Pancreas (tissue), 10 donors: ENCODE measurements at regions not wholly inside any gene's neighbourhood (a gene's known extent, or its start where the extent isn't known, plus 50 kb on each side); places are given as distances from the start of the nearest gene placed in this dataset.
"Not testable (repeated sequence)": the region's sequence is repeated elsewhere in the genome, so short reads cannot be mapped to it uniquely, and the experiment has no call there.

Experiments used
- ATAC-seq, 4 donors: fragments of 200-7000 bp; cut with Tn5 transposase; one replicate each; pipeline versions ENCODE4 v1.8.0 to v1.9.1; 2020; ENCODE audit warnings: mild to moderate bottlenecking in 4 of 4, moderate library complexity in 4 of 4
- DNase-seq, 6 donors: peaks; one replicate each; pipeline ENCODE4 v3.0.0-alpha.2; 2020
- FAIRE-seq: peaks from 2 replicates; lab custom pipeline; 2012; peaks lifted over from hg19 to GRCh38; lab: Jason Lieb, UNC
- H3K27ac ChIP-seq, 4 donors: fragments of 200-600 bp; sonication (generic); 1 replicate in 3 of 4; 2 replicates in 1 of 4; pipeline versions ENCODE4 v1.5.0 to v1.8.0; 2020
- H3K27me3 ChIP-seq, 4 donors: fragments of 200-600 bp; one replicate each; pipeline ENCODE4 v1.8.0; 2021
- H3K36me3 ChIP-seq, 3 donors: fragments of 200-600 bp; sonication (generic) in 1 of 3; one replicate each; pipeline versions ENCODE4 v1.5.0 to v1.8.0; 2020 to 2021
- H3K4me1 ChIP-seq, 3 donors: fragments of 200-600 bp; one replicate each; pipeline ENCODE4 v1.8.0; 2021
- H3K4me3 ChIP-seq, 4 donors: fragments of 200-600 bp; sonication (generic) in 2 of 4; one replicate each; pipeline versions ENCODE4 v1.5.0 to v1.8.0; 2020 to 2021
- H3K9me3 ChIP-seq, 4 donors: fragments of 200-600 bp; one replicate each; pipeline ENCODE4 v1.8.0; 2021
- WGBS, 2 donors: extraction: QIAGEN DNeasy Blood & Tissue Kit; methylation state at CpG; one replicate each; pipeline ENCODE4 v1.1.7; 2013; 5-methylcytosine and 5-hydroxymethylcytosine counted together
- intact Hi-C, 3 donors: fragments of 100-400 bp; cut with DNase I; formaldehyde crosslinking; loops; one replicate each; pipeline versions ENCODE4 v1.11.1 to v1.14.2; 2022
- TF ChIP-seq, protein P1 (sequence below), 4 donors: fragments of 200-600 bp; sonication (generic) in 3 of 4; IDR thresholded peaks; one replicate each; pipeline versions ENCODE4 v1.5.0 to v1.8.0; 2021; ENCODE audit warnings: antibody characterized with exemption in 4 of 4
- donor health status: healthy with polysubstance abuse.
- donor health status: DM: no; HTN: no; CAD: no; lungs with moderate emphysema.
- donor health status: DM: no; HTN: no; CAD: no.
- donor health status: control.
- donor health status: control.
- donor health status: Bipolar disorder and iron deficiency.
- donor health status: DM: yes; HTN: yes; CAD: no.
- donor health status: DM: no; HTN: no; CAD: no.
- donor health status: DM: no; HTN: no; CAD: no.
- donor health status: DM: yes; HTN: yes; CAD: no.

DNA sequence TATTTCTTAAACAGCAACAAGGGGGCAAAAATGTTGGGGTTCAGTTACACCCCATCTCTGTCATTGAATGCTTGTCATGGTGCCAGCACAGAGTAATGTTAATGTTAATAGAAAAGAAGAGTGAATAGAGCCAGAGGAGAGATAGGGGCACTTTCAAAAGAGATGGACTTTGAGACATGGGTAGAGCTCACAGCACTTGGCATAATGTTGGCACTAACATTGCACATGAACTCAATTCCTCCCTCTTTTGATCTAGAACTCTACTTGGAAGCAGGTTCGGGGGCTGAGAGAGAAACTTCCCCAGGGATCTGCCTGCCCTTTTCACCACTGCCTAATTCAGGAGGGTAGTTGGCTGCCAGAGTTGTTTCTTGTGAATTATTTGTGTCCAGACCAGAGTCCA lies 188.0 kb upstream of the ADRA1D start:
- ATAC-seq (no peak), FAIRE-seq (no peak), DNase-seq (no peak)
- TF ChIP-seq, protein P1, sequence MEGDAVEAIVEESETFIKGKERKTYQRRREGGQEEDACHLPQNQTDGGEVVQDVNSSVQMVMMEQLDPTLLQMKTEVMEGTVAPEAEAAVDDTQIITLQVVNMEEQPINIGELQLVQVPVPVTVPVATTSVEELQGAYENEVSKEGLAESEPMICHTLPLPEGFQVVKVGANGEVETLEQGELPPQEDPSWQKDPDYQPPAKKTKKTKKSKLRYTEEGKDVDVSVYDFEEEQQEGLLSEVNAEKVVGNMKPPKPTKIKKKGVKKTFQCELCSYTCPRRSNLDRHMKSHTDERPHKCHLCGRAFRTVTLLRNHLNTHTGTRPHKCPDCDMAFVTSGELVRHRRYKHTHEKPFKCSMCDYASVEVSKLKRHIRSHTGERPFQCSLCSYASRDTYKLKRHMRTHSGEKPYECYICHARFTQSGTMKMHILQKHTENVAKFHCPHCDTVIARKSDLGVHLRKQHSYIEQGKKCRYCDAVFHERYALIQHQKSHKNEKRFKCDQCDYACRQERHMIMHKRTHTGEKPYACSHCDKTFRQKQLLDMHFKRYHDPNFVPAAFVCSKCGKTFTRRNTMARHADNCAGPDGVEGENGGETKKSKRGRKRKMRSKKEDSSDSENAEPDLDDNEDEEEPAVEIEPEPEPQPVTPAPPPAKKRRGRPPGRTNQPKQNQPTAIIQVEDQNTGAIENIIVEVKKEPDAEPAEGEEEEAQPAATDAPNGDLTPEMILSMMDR (IDR thresholded peaks at IDR 0.05) = no peak
- H3K36me3 ChIP-seq = no peaks in the 10 kb centered on the region
- no peak overlapping the region for H3K4me3 ChIP-seq
- intact Hi-C loops = no loop called here
- H3K27me3 ChIP-seq = no peaks in the 10 kb centered on the region
- 43 to 58% methylated on average over 1 of the region's 1 CpG for WGBS, 2 donors
- H3K4me1 ChIP-seq = no peaks in the 10 kb centered on the region
- no peaks in the 10 kb centered on the region for H3K9me3 ChIP-seq
- no peak overlapping the region for H3K27ac ChIP-seq

GRCh38 chr20:4435671-4436455 lies 186.8 kb upstream of the ADRA1D start:
- Histone ChIP-seq H3K4me3 (no peak overlapping the region), H3K9me3 (no peaks in the 10 kb centered on the region), H3K4me1 (no peaks in the 10 kb centered on the region), H3K36me3 (no peaks in the 10 kb centered on the region), H3K27ac (no peak overlapping the region), H3K27me3 (no peaks in the 10 kb centered on the region)
- TF ChIP-seq, protein P1 (IDR thresholded peaks at IDR 0.05) = no peak
- WGBS, 2 donors = 59 to 60% methylated on average over 6 of the region's 6 CpGs
- ATAC-seq (no peak), FAIRE-seq (no peak), DNase-seq (no peak)
- intact Hi-C loops = no loop called here

- Histone ChIP-seq H3K27ac (no peak overlapping the region), H3K4me1 (no peaks in the 10 kb centered on the region), H3K27me3 (no peaks in the 10 kb centered on the region), H3K9me3 (no peaks in the 10 kb centered on the region), H3K4me3 (no peak overlapping the region), H3K36me3 (no peaks in the 10 kb centered on the region)
- FAIRE-seq = no peak
- intact Hi-C loops = no loop called here
- no peak for ATAC-seq
- WGBS, 2 donors = 43% methylated on average over 1 of the region's 1 CpG
- TF ChIP-seq, protein P1 (IDR thresholded peaks at IDR 0.05) = no peak
- DNase-seq = no peak
Measured at GRCh38 chr20:4435225-4435624, 186.1 kb upstream of the ADRA1D start.

DNA sequence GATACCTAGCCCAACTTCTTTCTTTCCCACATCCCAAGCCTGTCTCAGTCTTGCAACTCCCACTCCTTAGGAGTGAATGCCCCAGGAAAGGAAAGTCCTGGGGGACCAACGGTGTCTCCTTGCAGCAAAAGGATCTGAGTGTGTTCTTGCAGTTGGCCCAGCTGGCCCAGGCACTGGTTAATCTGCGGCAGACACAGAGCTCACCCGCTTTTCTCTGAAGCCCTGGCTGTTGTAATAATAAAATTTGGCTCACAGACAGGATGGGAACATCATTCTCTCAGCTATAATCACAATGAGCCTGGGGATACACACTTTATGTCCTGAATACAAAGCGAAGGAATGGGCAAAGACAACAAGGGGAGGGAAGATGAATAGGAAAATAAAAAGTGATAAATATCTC lies 185.6 kb upstream of the ADRA1D start:
- FAIRE-seq (no peak), DNase-seq (no peak), ATAC-seq (no peak)
- no peaks in the 10 kb centered on the region for H3K4me1 ChIP-seq
- TF ChIP-seq, protein P1 (IDR thresholded peaks at IDR 0.05) = no peak
- H3K9me3 ChIP-seq = no peaks in the 10 kb centered on the region
- H3K36me3 ChIP-seq = no peaks in the 10 kb centered on the region
- H3K4me3 ChIP-seq = no peak overlapping the region
- intact Hi-C loops = no loop called here
- H3K27me3 ChIP-seq = no peaks in the 10 kb centered on the region
- H3K27ac ChIP-seq = no peak overlapping the region
- 47 to 62% methylated on average over 4 of the region's 4 CpGs for WGBS, 2 donors

DNA sequence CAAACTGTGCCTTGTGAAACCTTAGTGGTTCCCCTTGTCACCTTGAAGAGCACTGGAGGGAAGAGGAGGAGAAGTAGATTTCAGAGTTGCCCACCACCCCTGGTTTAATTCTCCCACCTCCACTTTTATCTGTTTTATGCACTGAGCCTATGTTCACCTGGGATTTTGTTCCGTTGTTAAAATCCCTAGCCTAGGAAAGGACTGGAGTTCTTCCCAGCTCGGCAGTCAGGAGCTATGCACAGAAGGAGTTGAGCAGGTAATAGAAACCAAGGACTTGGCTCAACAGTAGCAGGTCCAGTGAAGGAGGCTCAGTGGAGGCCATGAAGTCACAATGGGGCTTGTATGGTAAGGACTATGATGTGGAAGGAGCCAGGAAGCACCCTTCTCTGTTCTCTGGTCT lies 182.4 kb upstream of the ADRA1D start:
- no peaks in the 10 kb centered on the region for H3K4me1 ChIP-seq
- no peaks in the 10 kb centered on the region for H3K9me3 ChIP-seq
- WGBS, 2 donors = 57 to 70% methylated on average over 2 of the region's 2 CpGs
- no peak for DNase-seq
- H3K4me3 ChIP-seq = no peak overlapping the region
- TF ChIP-seq, protein P1 (IDR thresholded peaks at IDR 0.05) = no peak
- no peak for ATAC-seq
- H3K27me3 ChIP-seq = no peaks in the 10 kb centered on the region
- no peak overlapping the region for H3K27ac ChIP-seq
- FAIRE-seq = no peak
- no peaks in the 10 kb centered on the region for H3K36me3 ChIP-seq
- intact Hi-C loops = no loop called here

DNA sequence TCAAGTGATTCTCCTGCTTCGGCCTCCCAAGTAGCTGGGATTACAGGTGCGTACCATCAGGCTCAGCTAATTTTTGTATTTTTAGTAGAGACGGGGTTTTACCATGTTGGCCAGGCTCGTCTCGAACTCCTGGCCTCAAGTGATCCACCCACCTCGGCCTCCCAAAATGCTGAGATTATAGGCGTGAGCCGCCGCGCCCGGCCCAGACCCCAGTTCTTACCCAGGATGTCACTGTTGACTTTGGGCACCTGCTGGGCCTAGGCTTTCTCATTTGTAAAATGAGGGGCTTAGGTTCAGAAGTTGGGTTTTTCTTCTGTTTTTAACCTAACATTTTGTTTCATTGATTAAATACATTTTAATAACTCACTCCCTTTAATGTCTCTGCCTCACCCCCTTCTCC lies 181.7 kb upstream of the ADRA1D start:
- H3K36me3 ChIP-seq, H3K4me3 ChIP-seq, H3K27me3 ChIP-seq, DNase-seq, H3K27ac ChIP-seq, intact Hi-C loops, H3K9me3 ChIP-seq, ATAC-seq, FAIRE-seq, H3K4me1 ChIP-seq: not testable (repeated sequence)
- 80 to 86% methylated on average over 11 of the region's 11 CpGs for WGBS, 2 donors
